AG09319 (cell line): ENCODE measurements at regions not wholly inside any gene's neighbourhood (a gene's known extent, or its start where the extent isn't known, plus 50 kb on each side); places are given as distances from the start of the nearest gene placed in this dataset.

Experiments
- DNase-seq: peaks from one replicate; pipeline ENCODE4 v3.0.0-alpha.2; 2010; ENCODE audit warnings: low read depth; ENCODE audit errors: extremely low read depth
- TF ChIP-seq, protein P1 (sequence below): IDR thresholded peaks from 2 replicates; pipeline ENCODE4 v1.5.1; 2011; ENCODE audit warnings: low read depth, mild to moderate bottlenecking, inconsistent platforms, low read length, moderate library complexity

DNA sequence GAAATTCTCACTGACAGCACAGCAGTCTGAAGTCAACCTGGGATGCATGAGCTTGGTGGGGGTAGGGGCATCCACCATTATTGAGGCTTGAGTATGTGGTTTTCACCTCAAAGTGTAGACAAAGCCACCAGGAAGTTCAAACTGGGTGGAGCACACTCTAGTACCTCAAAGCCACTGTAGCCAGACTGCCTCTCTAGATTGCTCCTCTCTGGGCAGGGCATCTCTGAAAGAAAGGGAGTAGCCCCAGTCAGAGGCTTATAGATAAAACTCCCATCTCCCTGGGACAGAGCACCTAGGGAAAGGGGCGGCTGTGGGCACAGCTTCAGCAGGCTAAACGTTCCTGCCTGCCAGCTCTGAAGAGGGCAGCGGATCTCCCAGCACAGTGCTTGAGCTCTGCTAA, 143.0 kb downstream of the KITLG start:
- no peak for DNase-seq
- TF ChIP-seq, protein P1, sequence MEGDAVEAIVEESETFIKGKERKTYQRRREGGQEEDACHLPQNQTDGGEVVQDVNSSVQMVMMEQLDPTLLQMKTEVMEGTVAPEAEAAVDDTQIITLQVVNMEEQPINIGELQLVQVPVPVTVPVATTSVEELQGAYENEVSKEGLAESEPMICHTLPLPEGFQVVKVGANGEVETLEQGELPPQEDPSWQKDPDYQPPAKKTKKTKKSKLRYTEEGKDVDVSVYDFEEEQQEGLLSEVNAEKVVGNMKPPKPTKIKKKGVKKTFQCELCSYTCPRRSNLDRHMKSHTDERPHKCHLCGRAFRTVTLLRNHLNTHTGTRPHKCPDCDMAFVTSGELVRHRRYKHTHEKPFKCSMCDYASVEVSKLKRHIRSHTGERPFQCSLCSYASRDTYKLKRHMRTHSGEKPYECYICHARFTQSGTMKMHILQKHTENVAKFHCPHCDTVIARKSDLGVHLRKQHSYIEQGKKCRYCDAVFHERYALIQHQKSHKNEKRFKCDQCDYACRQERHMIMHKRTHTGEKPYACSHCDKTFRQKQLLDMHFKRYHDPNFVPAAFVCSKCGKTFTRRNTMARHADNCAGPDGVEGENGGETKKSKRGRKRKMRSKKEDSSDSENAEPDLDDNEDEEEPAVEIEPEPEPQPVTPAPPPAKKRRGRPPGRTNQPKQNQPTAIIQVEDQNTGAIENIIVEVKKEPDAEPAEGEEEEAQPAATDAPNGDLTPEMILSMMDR: no peak
